ENCODE measurements at regions not wholly inside any gene's neighbourhood (a gene's known extent, or its start where the extent isn't known, plus 50 kb on each side); places are given as distances from the start of the nearest gene placed in this dataset.

DNA sequence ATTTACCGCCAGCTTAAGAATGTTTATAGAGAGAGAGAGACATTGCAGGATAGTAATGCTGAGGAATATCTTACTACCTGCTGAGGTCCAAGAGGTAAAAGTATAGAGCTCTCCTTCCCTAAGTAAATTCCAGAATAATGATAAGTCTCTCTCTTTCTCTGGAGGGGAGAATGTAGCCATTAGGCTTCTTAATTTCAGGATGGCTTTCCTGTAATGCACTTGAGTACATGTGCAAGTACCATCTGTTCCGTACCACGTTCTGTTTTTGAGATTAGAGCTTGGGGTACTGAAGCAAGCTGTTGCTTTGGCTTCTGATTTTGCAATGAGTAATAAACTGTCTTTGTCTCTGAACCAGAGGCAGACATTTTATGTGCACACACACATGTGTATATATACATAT is 1314.0 kb downstream of the JRKL start:
- no peak overlapping the region for H2AFZ ChIP-seq
- H4K20me1 ChIP-seq (replicated peaks; ENCODE audit: insufficient read depth) = no peaks in the 10 kb centered on the region
- H3K4me2 ChIP-seq = no peak overlapping the region
- Mint-ChIP-seq H3K9me3 (no peaks in the 10 kb centered on the region), H3K36me3 (ENCODE audit: low read depth) (no peaks in the 10 kb centered on the region), H3K27me3 (ENCODE audit: insufficient read depth, low read depth, poor library complexity) (no peaks in the 10 kb centered on the region), H3K4me3 (no peak overlapping the region), H3K27ac (no peak overlapping the region), H3K4me1 (peaks cover 5% of the 10 kb centered on the region)
- no peaks in the 10 kb centered on the region; the same call in 1 of the 2 replicates for H3K9me2 ChIP-seq (ENCODE audit: insufficient read depth)
- TF ChIP-seq NANOG (IDR thresholded peaks at IDR 0.05; ENCODE audit: borderline replicate concordance) (no peak), EZH2 (IDR thresholded peaks at IDR 0.05; ENCODE audit: low read depth, unreplicated experiment) (no peak), STAT1 (IDR thresholded peaks at IDR 0.05; ENCODE audit: unreplicated experiment) (no peak), CTCF (conservative IDR thresholded peaks at IDR 0.05; ENCODE audit: low read depth in 2 of 2) (no peak), JUNB (IDR thresholded peaks at IDR 0.05; ENCODE audit: unreplicated experiment) (no peak), CREB1 (CRISPR knock-in tag; IDR thresholded peaks at IDR 0.05; ENCODE audit: low read depth) (no peak), ZNF331 (CRISPR knock-in tag; IDR thresholded peaks at IDR 0.05; ENCODE audit: low read depth) (no peak), ZNF462 (CRISPR knock-in tag; IDR thresholded peaks at IDR 0.05) (no peak), POLR2AphosphoS5 (IDR thresholded peaks at IDR 0.05; ENCODE audit: low read depth) (no peak), REST (IDR thresholded peaks at IDR 0.05; ENCODE audit: unreplicated experiment) (no peak), EZH2phosphoT487 (IDR thresholded peaks at IDR 0.05; ENCODE audit: unreplicated experiment) (no peak), ZNF114 (CRISPR knock-in tag; IDR thresholded peaks at IDR 0.05) (no peak)
- TF ChIP-seq, protein P1, sequence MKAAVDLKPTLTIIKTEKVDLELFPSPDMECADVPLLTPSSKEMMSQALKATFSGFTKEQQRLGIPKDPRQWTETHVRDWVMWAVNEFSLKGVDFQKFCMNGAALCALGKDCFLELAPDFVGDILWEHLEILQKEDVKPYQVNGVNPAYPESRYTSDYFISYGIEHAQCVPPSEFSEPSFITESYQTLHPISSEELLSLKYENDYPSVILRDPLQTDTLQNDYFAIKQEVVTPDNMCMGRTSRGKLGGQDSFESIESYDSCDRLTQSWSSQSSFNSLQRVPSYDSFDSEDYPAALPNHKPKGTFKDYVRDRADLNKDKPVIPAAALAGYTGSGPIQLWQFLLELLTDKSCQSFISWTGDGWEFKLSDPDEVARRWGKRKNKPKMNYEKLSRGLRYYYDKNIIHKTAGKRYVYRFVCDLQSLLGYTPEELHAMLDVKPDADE (IDR thresholded peaks at IDR 0.05) = no peak
- no peak for ATAC-seq
- H3K27ac ChIP-seq (ENCODE audit: low read depth) = no peak overlapping the region
- no peaks in the 10 kb centered on the region for H3K4me1 ChIP-seq (ENCODE audit: insufficient read depth)
- H3K27me3 ChIP-seq (ENCODE audit: insufficient read depth) = no peaks in the 10 kb centered on the region
- no peaks in the 10 kb centered on the region for H3K79me2 ChIP-seq (replicated peaks; ENCODE audit: insufficient read depth)
- H3K36me3 ChIP-seq (ENCODE audit: insufficient read depth) = no peaks in the 10 kb centered on the region
- no peak overlapping the region for H3K4me3 ChIP-seq
- no peaks in the 10 kb centered on the region for H3F3A ChIP-seq (replicated peaks; ENCODE audit: low read depth)
- no peak for DNase-seq (ENCODE audit: low spot score)

Data from GM23338 (cell line).